ENCODE measurements at regions not wholly inside any gene's neighbourhood (a gene's known extent, or its start where the extent isn't known, plus 50 kb on each side); places are given as distances from the start of the nearest gene placed in this dataset.

- intact Hi-C loops (cut with DNase I) = no loop called here
- ATAC-seq (peak; percentile 58), DNase-seq (peak in 1 of 4 donors; percentile 55)
- Histone ChIP-seq H3K4me1 (no peaks in the 10 kb centered on the region), H3K27ac (peak overlapping the region in 1 of 4 donors; percentile 63), H3K27me3 (no peaks in the 10 kb centered on the region), H3K4me3 (no peak overlapping the region), H3K36me3 (replicated peaks in 1 of 2; ENCODE audit: insufficient read depth in 1 of 2, low read depth in 2 of 2) (no peaks in the 10 kb centered on the region), H3K9me3 (no peaks in the 10 kb centered on the region)
- 36 to 50% methylated on average over 2 of the region's 2 CpGs for WGBS, 2 donors
- no peak for TF ChIP-seq POLR2A (IDR thresholded peaks at IDR 0.05)
- TF ChIP-seq CTCF (IDR thresholded peaks at IDR 0.05) = peak in 1 of 7 experiments; percentile 10
Observed at GRCh38 chr14:88129306-88130056, 124.5 kb downstream of the GPR65 start.

GRCh38 chr14:88130057-88130432 lies 125.1 kb downstream of the GPR65 start:
- intact Hi-C loops (cut with DNase I) = no loop called here
- Histone ChIP-seq H3K4me3 (no peak overlapping the region), H3K9me3 (no peaks in the 10 kb centered on the region), H3K4me1 (no peaks in the 10 kb centered on the region), H3K36me3 (replicated peaks in 1 of 2; ENCODE audit: insufficient read depth in 1 of 2, low read depth in 2 of 2) (no peaks in the 10 kb centered on the region), H3K27ac (peak overlapping the region in 1 of 4 donors; percentile 63), H3K27me3 (no peaks in the 10 kb centered on the region)
- WGBS, 2 donors = 24 to 42% methylated on average over 2 of the region's 2 CpGs
- DNase-seq (no peak), ATAC-seq (no peak)
- no peak for TF ChIP-seq POLR2A (IDR thresholded peaks at IDR 0.05)
- TF ChIP-seq CTCF (IDR thresholded peaks at IDR 0.05) = no peak
